GM12865 (cell line): ENCODE measurements at regions not wholly inside any gene's neighbourhood (a gene's known extent, or its start where the extent isn't known, plus 50 kb on each side); places are given as distances from the start of the nearest gene placed in this dataset.
A peak's percentile ranks its signal among the peaks of the same experiment; 100 is the strongest.

ENCODE experiments used
- DNase-seq: peaks from one replicate; pipeline ENCODE4 v3.0.0; 2010; ENCODE audit warnings: low read depth
- H3K4me3 ChIP-seq: 2 replicates; pipeline ENCODE4 v1.5.1; 2011; ENCODE audit warnings: mild to moderate bottlenecking, low read depth, low read length, control low read depth
- CTCF ChIP-seq: IDR thresholded peaks from 2 replicates; pipeline ENCODE4 v1.5.1; 2011; ENCODE audit warnings: low read length, control low read depth, low read depth, inconsistent platforms; ENCODE audit not compliant: insufficient read depth; ENCODE audit errors: missing control alignments

GRCh38 chr13:50078895-50079654 is 63.8 kb downstream of the KCNRG start:
- DNase-seq, result no peak
- TF ChIP-seq CTCF, result no peak
- peak overlapping the region; percentile 97 for H3K4me3 ChIP-seq

DNA sequence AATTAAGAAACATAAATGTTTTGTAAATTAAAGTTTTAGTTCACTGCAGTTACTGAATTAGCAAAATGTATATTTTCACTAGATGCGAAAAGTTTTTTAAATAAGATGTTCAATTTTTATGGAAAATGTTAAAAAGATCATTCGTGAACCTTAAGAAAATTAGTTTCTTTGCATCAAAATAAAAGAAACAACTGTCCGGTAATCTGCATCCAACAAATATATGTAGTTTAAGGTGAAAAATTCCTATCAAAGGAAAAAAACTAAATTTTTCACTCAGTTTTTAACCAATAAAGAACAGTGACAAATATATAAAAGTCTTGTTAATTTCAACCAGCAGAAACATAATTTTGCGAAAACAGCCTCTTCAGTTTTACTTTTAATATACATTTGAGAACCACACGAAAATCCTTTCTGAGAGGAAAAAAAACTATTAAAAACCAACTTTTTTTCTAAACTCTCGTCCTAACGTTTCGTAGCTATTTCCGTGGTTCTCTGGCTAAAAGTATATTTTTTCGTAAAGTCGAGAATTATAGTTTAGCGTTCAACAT is 64.5 kb downstream of the KCNRG start:
- DNase-seq, result no peak
- TF ChIP-seq CTCF, result no peak
- peak overlapping the region; percentile 97 for H3K4me3 ChIP-seq

- H3K4me3 ChIP-seq, result peak overlapping the region; percentile 97
- TF ChIP-seq CTCF, result no peak
- DNase-seq, result peak; percentile 47
Measured at GRCh38 chr13:50080203-50080910, 65.1 kb downstream of the KCNRG start.

DNA sequence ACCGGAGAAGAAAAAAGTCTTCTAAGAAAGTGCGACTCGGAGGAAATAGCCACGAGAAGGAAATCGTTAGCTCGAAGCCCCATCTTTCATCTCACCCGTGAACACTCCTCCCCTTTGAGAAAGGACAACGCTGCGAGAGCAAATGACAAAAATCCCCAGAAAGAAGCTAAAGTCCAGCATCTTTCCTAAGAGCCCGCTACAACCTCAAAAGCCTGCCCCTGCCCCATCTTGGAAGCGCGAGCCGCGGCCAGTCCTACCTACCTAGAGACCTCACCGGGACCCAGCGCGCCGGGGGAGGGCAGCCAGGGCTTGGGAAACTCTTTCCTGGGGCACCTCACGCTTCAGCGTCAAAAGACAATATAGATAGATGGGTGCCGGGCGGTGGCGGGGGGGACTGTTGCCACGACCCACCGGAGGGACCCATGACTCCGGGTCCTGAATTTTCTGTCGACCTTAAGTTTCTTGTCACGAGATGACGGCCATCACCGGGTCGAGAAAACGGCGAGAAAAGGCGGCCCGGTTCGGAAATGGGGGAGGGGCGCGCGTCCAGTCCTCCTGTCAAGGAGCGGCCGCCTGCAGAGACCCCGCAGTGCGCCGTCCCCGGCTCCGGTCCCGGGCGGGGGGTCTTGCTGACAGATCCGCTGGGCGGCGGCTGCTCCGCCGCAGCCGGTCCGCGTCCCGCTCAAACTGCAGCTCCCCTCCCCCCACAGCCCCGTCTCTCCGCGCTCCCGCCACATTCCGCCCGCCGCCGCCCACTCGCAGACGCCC is 65.9 kb downstream of the KCNRG start:
- TF ChIP-seq CTCF, result no peak
- peak; percentile 63 for DNase-seq
- peak overlapping the region; percentile 97 for H3K4me3 ChIP-seq

DNA sequence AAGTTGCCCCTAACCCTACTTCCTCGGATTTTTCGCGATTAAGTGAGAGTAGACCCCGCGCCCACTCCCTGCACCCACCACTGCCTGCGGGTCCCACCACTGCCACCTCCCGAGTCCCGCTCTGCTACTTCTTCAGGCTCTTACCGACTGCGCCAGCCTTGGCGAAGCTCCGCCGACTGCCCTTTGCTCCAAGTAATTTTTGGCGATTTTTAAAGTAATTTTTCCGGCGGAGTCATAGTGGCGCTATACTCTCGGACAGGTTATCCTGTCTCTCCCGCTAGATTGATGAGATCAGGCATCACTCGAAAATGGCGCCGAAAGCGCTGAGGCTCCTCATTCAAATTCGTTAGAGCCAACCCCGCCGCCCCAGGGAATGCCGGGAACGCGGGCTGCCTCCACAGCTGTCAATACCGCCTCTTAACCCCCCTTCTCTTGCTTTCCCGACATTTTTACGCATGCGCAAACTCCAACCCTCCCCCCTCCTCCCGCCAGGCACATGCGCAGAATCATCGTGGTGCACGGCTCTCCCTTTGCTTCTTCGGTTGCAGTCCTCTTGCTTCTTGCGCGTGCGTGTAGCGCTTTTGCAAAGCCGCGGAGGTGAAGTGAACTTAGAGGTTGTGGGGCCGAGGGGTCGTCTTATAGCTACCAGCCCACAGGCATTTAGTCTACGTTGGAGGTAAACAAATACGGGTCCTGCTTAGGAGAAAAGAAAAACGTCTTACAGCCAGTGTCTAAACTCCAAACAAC is 66.6 kb downstream of the KCNRG start:
- H3K4me3 ChIP-seq, result peak overlapping the region; percentile 97
- TF ChIP-seq CTCF, result no peak
- peak; percentile 99 for DNase-seq
